ENCODE measurements at regions not wholly inside any gene's neighbourhood (a gene's known extent, or its start where the extent isn't known, plus 50 kb on each side); places are given as distances from the start of the nearest gene placed in this dataset.

DNA sequence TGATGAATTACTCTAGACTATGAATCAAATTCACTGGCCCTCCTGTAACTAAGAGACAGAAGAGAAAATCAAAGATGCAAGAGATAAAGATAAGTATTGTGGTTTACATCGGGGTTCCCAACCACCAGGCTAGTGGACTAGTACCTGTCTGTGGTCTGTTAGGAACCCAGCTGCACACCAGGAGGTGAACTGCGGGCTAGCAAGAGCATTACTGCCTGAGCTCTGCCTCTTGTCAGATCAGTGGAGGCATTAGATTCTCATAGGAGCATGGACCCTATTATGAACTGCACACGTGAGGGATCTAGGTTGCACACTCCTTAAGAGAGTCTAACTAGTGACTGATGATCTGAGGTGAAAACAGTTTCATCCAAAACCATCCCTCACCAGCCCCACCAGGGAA lies 58.9 kb upstream of the DUSP10 start:
- Histone ChIP-seq H3K27ac (ENCODE audit: low read length) (no peak overlapping the region), H3K79me2 (replicated peaks; ENCODE audit: insufficient read depth, low read length) (no peaks in the 10 kb centered on the region), H2AFZ (ENCODE audit: low read depth, low read length) (no peak overlapping the region), H3K4me2 (ENCODE audit: low read length) (no peak overlapping the region), H3F3A (ENCODE audit: insufficient read depth, low read length, poor library complexity, severe bottlenecking) (no peaks in the 10 kb centered on the region), H3K36me3 (ENCODE audit: insufficient read depth, low read length) (no peaks in the 10 kb centered on the region), H3K4me3 (ENCODE audit: low read length) (no peak overlapping the region), H4K20me1 (ENCODE audit: insufficient read depth) (no peaks in the 10 kb centered on the region), H3K27me3 (ENCODE audit: insufficient read depth, low read depth, low read length) (no peaks in the 10 kb centered on the region), H3K9me3 (ENCODE audit: low read length) (no peaks in the 10 kb centered on the region), H3K9ac (ENCODE audit: low read length) (no peak overlapping the region), H3K9me2 (ENCODE audit: insufficient read depth, low read length) (no peaks in the 10 kb centered on the region)
- TF ChIP-seq EP300 (conservative IDR thresholded peaks at IDR 0.05; ENCODE audit: poor library complexity, severe bottlenecking) = no peak
- TF ChIP-seq REST (IDR thresholded peaks at IDR 0.05; ENCODE audit: borderline replicate concordance) = no peak
- no peak for TF ChIP-seq MXI1 (conservative IDR thresholded peaks at IDR 0.05; ENCODE audit: poor library complexity, severe bottlenecking)
- TF ChIP-seq POLR2AphosphoS5 (IDR thresholded peaks at IDR 0.05) = no peak
- no peak for TF ChIP-seq EZH2 (IDR thresholded peaks at IDR 0.05; ENCODE audit: borderline replicate concordance, insufficient read depth, low read length, poor library complexity, severe bottlenecking)

- H3K4me2 ChIP-seq (ENCODE audit: low read length) = no peak overlapping the region
- no peaks in the 10 kb centered on the region for H3K36me3 ChIP-seq (ENCODE audit: insufficient read depth, low read length)
- no peaks in the 10 kb centered on the region for H3K79me2 ChIP-seq (replicated peaks; ENCODE audit: insufficient read depth, low read length)
- H3K27ac ChIP-seq (ENCODE audit: low read length) = no peak overlapping the region
- H3K9me3 ChIP-seq (ENCODE audit: low read length) = no peaks in the 10 kb centered on the region
- no peaks in the 10 kb centered on the region for H3K27me3 ChIP-seq (ENCODE audit: insufficient read depth, low read depth, low read length)
- TF ChIP-seq TAF1 (IDR thresholded peaks at IDR 0.05; ENCODE audit: low read depth) (no peak), RAD21 (conservative IDR thresholded peaks at IDR 0.05) (no peak), EZH2 (IDR thresholded peaks at IDR 0.05; ENCODE audit: borderline replicate concordance, insufficient read depth, low read length, poor library complexity, severe bottlenecking) (no peak), POLR2AphosphoS5 (IDR thresholded peaks at IDR 0.05) (no peak), REST (IDR thresholded peaks at IDR 0.05; ENCODE audit: borderline replicate concordance) (no peak), MXI1 (conservative IDR thresholded peaks at IDR 0.05; ENCODE audit: poor library complexity, severe bottlenecking) (no peak), CTCF (IDR thresholded peaks at IDR 0.05; ENCODE audit: poor library complexity, severe bottlenecking) (no peak), EP300 (conservative IDR thresholded peaks at IDR 0.05; ENCODE audit: poor library complexity, severe bottlenecking) (no peak)
- H3K9ac ChIP-seq (ENCODE audit: low read length) = no peak overlapping the region
- no peaks in the 10 kb centered on the region for H3K9me2 ChIP-seq (ENCODE audit: insufficient read depth, low read length)
- no peak overlapping the region for H3K4me3 ChIP-seq (ENCODE audit: low read length)
- H2AFZ ChIP-seq (ENCODE audit: low read depth, low read length) = no peak overlapping the region
- no peaks in the 10 kb centered on the region for H3F3A ChIP-seq (ENCODE audit: insufficient read depth, low read length, poor library complexity, severe bottlenecking)
- H4K20me1 ChIP-seq (ENCODE audit: insufficient read depth) = no peaks in the 10 kb centered on the region
Observed at GRCh38 chr1:221797506-221797905, 55.6 kb upstream of the DUSP10 start.

Data from neural cell (in vitro differentiated cells).